GM23338 (cell line): ENCODE measurements at regions not wholly inside any gene's neighbourhood (a gene's known extent, or its start where the extent isn't known, plus 50 kb on each side); places are given as distances from the start of the nearest gene placed in this dataset.

Experiments used
- ATAC-seq: fragments of 200-7000 bp; cut with Tn5 transposase; 3 replicates; pipeline ENCODE4 v1.9.1; 2020
- DNase-seq: peaks from one replicate; pipeline ENCODE4 v3.0.0-alpha.2; 2015; ENCODE audit warnings: low spot score
- H2AFZ ChIP-seq: fragments of 200-600 bp; sonication (generic); 2 replicates; pipeline ENCODE4 v1.8.0; 2016; ENCODE audit warnings: antibody characterized with exemption, mild to moderate bottlenecking, moderate library complexity
- H3F3A ChIP-seq: fragments of 200-600 bp; sonication (generic); replicated peaks from 2 replicates; pipeline ENCODE4 v1.8.0; 2017; ENCODE audit warnings: antibody characterized with exemption, mixed run types, low read depth
- H3K27ac ChIP-seq: fragments of 200-600 bp; sonication (generic); 2 replicates; pipeline ENCODE4 v1.6.1; 2016; ENCODE audit warnings: low read depth
- H3K27me3 ChIP-seq: fragments of 200-600 bp; sonication (generic); 2 replicates; pipeline ENCODE4 v1.8.0; 2016; ENCODE audit warnings: mild to moderate bottlenecking, mixed run types, moderate library complexity; ENCODE audit not compliant: insufficient read depth
- H3K36me3 ChIP-seq: fragments of 200-600 bp; sonication (generic); 2 replicates; pipeline ENCODE4 v1.8.0; 2016; ENCODE audit warnings: mild to moderate bottlenecking; ENCODE audit not compliant: insufficient read depth
- H3K4me1 ChIP-seq: fragments of 200-600 bp; sonication (generic); 2 replicates; pipeline ENCODE4 v1.8.0; 2016; ENCODE audit warnings: mild to moderate bottlenecking, moderate library complexity; ENCODE audit not compliant: insufficient read depth
- H3K4me2 ChIP-seq: fragments of 200-600 bp; sonication (generic); 2 replicates; pipeline ENCODE4 v1.7.1; 2017; ENCODE audit warnings: mixed run types
- H3K4me3 ChIP-seq: fragments of 200-600 bp; sonication (generic); 2 replicates; pipeline ENCODE4 v1.6.1; 2016; ENCODE audit warnings: mixed run types
- H3K79me2 ChIP-seq: fragments of 200-600 bp; sonication (generic); replicated peaks from 2 replicates; pipeline ENCODE4 v1.8.0; 2017; ENCODE audit warnings: mild to moderate bottlenecking; ENCODE audit not compliant: insufficient read depth
- H3K9me2 ChIP-seq: fragments of 200-600 bp; sonication (generic); 2 replicates; pipeline ENCODE4 v1.8.0; 2017; ENCODE audit not compliant: insufficient read depth
- H4K20me1 ChIP-seq: fragments of 200-600 bp; sonication (generic); replicated peaks from 2 replicates; pipeline ENCODE4 v1.8.0; 2017; ENCODE audit warnings: mild to moderate bottlenecking; ENCODE audit not compliant: insufficient read depth
- H3K27ac Mint-ChIP-seq: 2 replicates; pipeline ENCODE4 v1.8.0; 2020; ENCODE audit warnings: inconsistent platforms, mild to moderate bottlenecking, moderate library complexity, mixed read lengths
- H3K27me3 Mint-ChIP-seq: 3 replicates; pipeline ENCODE4 v1.8.0; 2022; ENCODE audit warnings: low read depth, mild to moderate bottlenecking, moderate library complexity, mixed read lengths, inconsistent platforms; ENCODE audit not compliant: insufficient read depth, poor library complexity
- H3K36me3 Mint-ChIP-seq: 3 replicates; pipeline ENCODE4 v1.8.0; 2021; ENCODE audit warnings: low read depth, mild to moderate bottlenecking, inconsistent platforms, moderate library complexity, mixed read lengths
- H3K4me1 Mint-ChIP-seq: 3 replicates; pipeline ENCODE4 v1.8.0; 2020; ENCODE audit warnings: mild to moderate bottlenecking, inconsistent platforms, mixed read lengths
- H3K4me3 Mint-ChIP-seq: 3 replicates; pipeline ENCODE4 v1.8.0; 2021; ENCODE audit warnings: moderate library complexity, mild to moderate bottlenecking, inconsistent platforms, mixed read lengths
- H3K9me3 Mint-ChIP-seq: 3 replicates; pipeline ENCODE4 v1.8.0; 2020; ENCODE audit warnings: moderate library complexity, mild to moderate bottlenecking, inconsistent platforms, mixed read lengths
- CREB1 ChIP-seq: fragments of 250-450 bp; sonication (Bioruptor Pico); IDR thresholded peaks from 2 replicates; pipeline ENCODE4 v1.5.0; 2020; ENCODE audit warnings: low read depth, mild to moderate bottlenecking, moderate library complexity
- EZH2 ChIP-seq: fragments of 200-600 bp; sonication (generic); IDR thresholded peaks from one replicate; pipeline ENCODE4 v1.8.0; 2017; ENCODE audit warnings: antibody characterized with exemption, mild to moderate bottlenecking, low read depth; ENCODE audit not compliant: unreplicated experiment
- EZH2phosphoT487 ChIP-seq: fragments of 200-600 bp; sonication (generic); IDR thresholded peaks from one replicate; pipeline ENCODE4 v1.8.1; 2018; ENCODE audit warnings: antibody characterized with exemption; ENCODE audit not compliant: unreplicated experiment
- NANOG ChIP-seq: IDR thresholded peaks from 2 replicates; pipeline ENCODE4 v1.6.1; 2016; ENCODE audit warnings: antibody characterized with exemption, borderline replicate concordance
- REST ChIP-seq: IDR thresholded peaks from one replicate; pipeline ENCODE4 v1.6.1; 2018; ENCODE audit warnings: antibody characterized with exemption; ENCODE audit not compliant: unreplicated experiment
- ZNF114 ChIP-seq: fragments of 250-450 bp; sonication (Bioruptor Pico); IDR thresholded peaks from 2 replicates; pipeline ENCODE4 v1.5.0; 2020; ENCODE audit warnings: mild to moderate bottlenecking, moderate library complexity
- ZNF331 ChIP-seq: fragments of 250-450 bp; sonication (Bioruptor Pico); IDR thresholded peaks from 2 replicates; pipeline ENCODE4 v1.5.0; 2020; ENCODE audit warnings: low read depth, mild to moderate bottlenecking, moderate library complexity
- TF ChIP-seq, protein P1 (sequence below): IDR thresholded peaks from 2 replicates; pipeline ENCODE4 v1.6.1; 2016; ENCODE audit warnings: antibody characterized with exemption
- TF ChIP-seq, protein P2 (sequence below), 2 experiments: fragments of 200-600 bp in 1 of 2; sonication (generic) in 1 of 2; conservative IDR thresholded peaks; 2 replicates each; pipeline versions ENCODE4 v1.5.1 to v1.6.1; 2016 to 2017; ENCODE audit warnings: antibody characterized with exemption in 2 of 2, low read depth in 2 of 2, mild to moderate bottlenecking in 2 of 2, moderate library complexity in 1 of 2

- Mint-ChIP-seq H3K4me1 (peaks cover 13% of the 10 kb centered on the region; the same call in 2 of the 3 replicates), H3K36me3 (peaks cover 7% of the 10 kb centered on the region; the same call in 2 of the 3 replicates), H3K27ac (peak overlapping the region; percentile 63), H3K9me3 (peaks cover 10% of the 10 kb centered on the region; the same call in 2 of the 3 replicates), H3K4me3 (no peak overlapping the region), H3K27me3 (no peaks in the 10 kb centered on the region)
- peak; percentile 24 for DNase-seq
- no peak overlapping the region for H3K27ac ChIP-seq
- H2AFZ ChIP-seq: no peak overlapping the region
- no peaks in the 10 kb centered on the region for H3K27me3 ChIP-seq
- H3K36me3 ChIP-seq: no peaks in the 10 kb centered on the region
- H3K79me2 ChIP-seq: no peaks in the 10 kb centered on the region; the same call in 1 of the 2 replicates
- no peaks in the 10 kb centered on the region for H3K9me2 ChIP-seq
- TF ChIP-seq ZNF331 (CRISPR knock-in tag) (peak; percentile 56; the same call in 1 of the 2 replicates), EZH2 (no peak)
- H3K4me1 ChIP-seq: peaks cover 20% of the 10 kb centered on the region; the same call in 1 of the 2 replicates
- no peaks in the 10 kb centered on the region for H4K20me1 ChIP-seq
- no peak overlapping the region for H3K4me3 ChIP-seq
- ATAC-seq: peak; percentile 83
- no peaks in the 10 kb centered on the region for H3F3A ChIP-seq
- no peak overlapping the region for H3K4me2 ChIP-seq
Observed at GRCh38 chr3:115351193-115351592, 204.1 kb upstream of the ZBTB20 start.

DNA sequence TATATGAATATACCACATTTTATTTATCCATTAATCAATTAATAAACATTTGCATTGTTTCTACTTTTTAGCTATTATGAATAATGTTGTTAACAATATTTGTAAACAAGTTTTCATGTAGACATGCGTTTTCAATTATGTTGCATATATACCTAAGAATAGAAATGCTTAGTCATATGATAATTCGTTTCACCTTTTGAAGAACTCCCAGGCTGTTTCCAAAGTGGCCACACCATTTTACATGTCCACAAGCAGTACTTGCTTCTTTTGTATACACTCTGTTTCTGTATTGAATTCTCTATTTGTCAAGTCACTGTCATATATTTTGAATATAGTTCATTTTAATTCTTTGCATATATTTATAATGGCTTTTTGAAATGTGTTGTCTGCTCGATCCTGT is 206.9 kb upstream of the ZBTB20 start:
- Mint-ChIP-seq H3K4me1 (peaks cover 13% of the 10 kb centered on the region; the same call in 2 of the 3 replicates), H3K4me3 (no peak overlapping the region), H3K27me3 (no peaks in the 10 kb centered on the region), H3K36me3 (peaks cover 7% of the 10 kb centered on the region; the same call in 2 of the 3 replicates), H3K27ac (no peak overlapping the region), H3K9me3 (peaks cover 10% of the 10 kb centered on the region; the same call in 2 of the 3 replicates)
- ATAC-seq: no peak
- H3K4me2 ChIP-seq: no peak overlapping the region
- H3K4me3 ChIP-seq: no peak overlapping the region
- H3K4me1 ChIP-seq: 0 out of 2 replicates have a peak, but pooled peaks cover 6% of the 10 kb centered on the region
- H3K36me3 ChIP-seq: no peaks in the 10 kb centered on the region
- no peak for TF ChIP-seq REST
- no peak for TF ChIP-seq CREB1 (CRISPR knock-in tag)
- TF ChIP-seq EZH2phosphoT487: no peak
- TF ChIP-seq, protein P1, sequence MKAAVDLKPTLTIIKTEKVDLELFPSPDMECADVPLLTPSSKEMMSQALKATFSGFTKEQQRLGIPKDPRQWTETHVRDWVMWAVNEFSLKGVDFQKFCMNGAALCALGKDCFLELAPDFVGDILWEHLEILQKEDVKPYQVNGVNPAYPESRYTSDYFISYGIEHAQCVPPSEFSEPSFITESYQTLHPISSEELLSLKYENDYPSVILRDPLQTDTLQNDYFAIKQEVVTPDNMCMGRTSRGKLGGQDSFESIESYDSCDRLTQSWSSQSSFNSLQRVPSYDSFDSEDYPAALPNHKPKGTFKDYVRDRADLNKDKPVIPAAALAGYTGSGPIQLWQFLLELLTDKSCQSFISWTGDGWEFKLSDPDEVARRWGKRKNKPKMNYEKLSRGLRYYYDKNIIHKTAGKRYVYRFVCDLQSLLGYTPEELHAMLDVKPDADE: no peak
- TF ChIP-seq, protein P2, sequence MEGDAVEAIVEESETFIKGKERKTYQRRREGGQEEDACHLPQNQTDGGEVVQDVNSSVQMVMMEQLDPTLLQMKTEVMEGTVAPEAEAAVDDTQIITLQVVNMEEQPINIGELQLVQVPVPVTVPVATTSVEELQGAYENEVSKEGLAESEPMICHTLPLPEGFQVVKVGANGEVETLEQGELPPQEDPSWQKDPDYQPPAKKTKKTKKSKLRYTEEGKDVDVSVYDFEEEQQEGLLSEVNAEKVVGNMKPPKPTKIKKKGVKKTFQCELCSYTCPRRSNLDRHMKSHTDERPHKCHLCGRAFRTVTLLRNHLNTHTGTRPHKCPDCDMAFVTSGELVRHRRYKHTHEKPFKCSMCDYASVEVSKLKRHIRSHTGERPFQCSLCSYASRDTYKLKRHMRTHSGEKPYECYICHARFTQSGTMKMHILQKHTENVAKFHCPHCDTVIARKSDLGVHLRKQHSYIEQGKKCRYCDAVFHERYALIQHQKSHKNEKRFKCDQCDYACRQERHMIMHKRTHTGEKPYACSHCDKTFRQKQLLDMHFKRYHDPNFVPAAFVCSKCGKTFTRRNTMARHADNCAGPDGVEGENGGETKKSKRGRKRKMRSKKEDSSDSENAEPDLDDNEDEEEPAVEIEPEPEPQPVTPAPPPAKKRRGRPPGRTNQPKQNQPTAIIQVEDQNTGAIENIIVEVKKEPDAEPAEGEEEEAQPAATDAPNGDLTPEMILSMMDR (conservative IDR thresholded peaks at IDR 0.05; ENCODE audit: low read depth in 2 of 2): no peak
- TF ChIP-seq ZNF114 (CRISPR knock-in tag): no peak
- TF ChIP-seq NANOG: no peak
- no peak for TF ChIP-seq EZH2
- no peak for DNase-seq
- no peaks in the 10 kb centered on the region for H3K9me2 ChIP-seq
- no peaks in the 10 kb centered on the region; the same call in 1 of the 2 replicates for H3K79me2 ChIP-seq
- H3F3A ChIP-seq: no peaks in the 10 kb centered on the region
- H2AFZ ChIP-seq: no peak overlapping the region
- H3K27me3 ChIP-seq: no peaks in the 10 kb centered on the region
- no peaks in the 10 kb centered on the region for H4K20me1 ChIP-seq
- no peak overlapping the region for H3K27ac ChIP-seq
